ENCODE measurements at regions not wholly inside any gene's neighbourhood (a gene's known extent, or its start where the extent isn't known, plus 50 kb on each side); places are given as distances from the start of the nearest gene placed in this dataset.

GRCh38 chr15:94921936-94922335, 690.6 kb downstream of the MCTP2 start:
- no peak for TF ChIP-seq POLR2A (IDR thresholded peaks at IDR 0.05)
- WGBS, result 51% methylated on average over 6 of the region's 6 CpGs
- no peak overlapping the region for H3K27ac ChIP-seq
- H3K4me1 ChIP-seq, result peaks cover 4% of the 10 kb centered on the region
- H3K27me3 ChIP-seq, result no peaks in the 10 kb centered on the region
- no peak for DNase-seq (ENCODE audit: low spot score in 2 of 2)
- no peak overlapping the region for H3K4me3 ChIP-seq
- no peaks in the 10 kb centered on the region for H3K36me3 ChIP-seq
- no peaks in the 10 kb centered on the region for H3K9me3 ChIP-seq

- H3K27me3 ChIP-seq, result no peaks in the 10 kb centered on the region
- WGBS, result 85% methylated on average over 3 of the region's 3 CpGs
- H3K4me1 ChIP-seq, result peaks cover 4% of the 10 kb centered on the region
- TF ChIP-seq CTCF (IDR thresholded peaks at IDR 0.05), result no peak
- no peak for TF ChIP-seq POLR2AphosphoS5 (IDR thresholded peaks at IDR 0.05)
- no peak for TF ChIP-seq EP300 (IDR thresholded peaks at IDR 0.05)
- no peak for TF ChIP-seq POLR2A (IDR thresholded peaks at IDR 0.05)
- H3K9me3 ChIP-seq, result no peaks in the 10 kb centered on the region
- H3K36me3 ChIP-seq, result no peaks in the 10 kb centered on the region
- no peak overlapping the region for H3K27ac ChIP-seq
- no peak overlapping the region for H3K4me3 ChIP-seq
- no peak for DNase-seq (ENCODE audit: low spot score in 2 of 2)
Observed at GRCh38 chr15:94924057-94924456, 692.7 kb downstream of the MCTP2 start.

- DNase-seq (ENCODE audit: low spot score in 2 of 2), result no peak
- H3K27ac ChIP-seq, result no peak overlapping the region
- H3K27me3 ChIP-seq, result no peaks in the 10 kb centered on the region
- no peak for TF ChIP-seq POLR2AphosphoS5 (IDR thresholded peaks at IDR 0.05)
- no peak for TF ChIP-seq CTCF (IDR thresholded peaks at IDR 0.05)
- no peak for TF ChIP-seq EP300 (IDR thresholded peaks at IDR 0.05)
- no peak for TF ChIP-seq POLR2A (IDR thresholded peaks at IDR 0.05)
- H3K4me3 ChIP-seq, result no peak overlapping the region
- WGBS, result 75% methylated on average over 9 of the region's 9 CpGs
- H3K4me1 ChIP-seq, result peaks cover 4% of the 10 kb centered on the region
- H3K36me3 ChIP-seq, result no peaks in the 10 kb centered on the region
- H3K9me3 ChIP-seq, result no peaks in the 10 kb centered on the region
Observed at GRCh38 chr15:94924971-94925598, 693.7 kb downstream of the MCTP2 start.

- Histone ChIP-seq H3K36me3 (no peaks in the 10 kb centered on the region), H3K9me3 (no peaks in the 10 kb centered on the region), H3K4me3 (no peak overlapping the region), H3K27ac (no peak overlapping the region), H3K4me1 (peaks cover 4% of the 10 kb centered on the region), H3K27me3 (no peaks in the 10 kb centered on the region)
- TF ChIP-seq CTCF (IDR thresholded peaks at IDR 0.05), result no peak
- no peak for TF ChIP-seq POLR2A (IDR thresholded peaks at IDR 0.05)
- TF ChIP-seq POLR2AphosphoS5 (IDR thresholded peaks at IDR 0.05), result no peak
- no peak for TF ChIP-seq EP300 (IDR thresholded peaks at IDR 0.05)
- DNase-seq (ENCODE audit: low spot score in 2 of 2), result no peak
- WGBS, result 74% methylated on average over 3 of the region's 3 CpGs
Observed at GRCh38 chr15:94925680-94926079, 694.3 kb downstream of the MCTP2 start.

- H3K27ac ChIP-seq, result no peak overlapping the region
- TF ChIP-seq POLR2AphosphoS5 (IDR thresholded peaks at IDR 0.05) (no peak), EP300 (IDR thresholded peaks at IDR 0.05) (no peak), POLR2A (IDR thresholded peaks at IDR 0.05) (no peak), CTCF (IDR thresholded peaks at IDR 0.05) (no peak)
- no peaks in the 10 kb centered on the region for H3K27me3 ChIP-seq
- no peak overlapping the region for H3K4me3 ChIP-seq
- H3K36me3 ChIP-seq, result no peaks in the 10 kb centered on the region
- DNase-seq (ENCODE audit: low spot score in 2 of 2), result no peak
- peaks cover 4% of the 10 kb centered on the region for H3K4me1 ChIP-seq
- 67% methylated on average over 3 of the region's 3 CpGs for WGBS
- no peaks in the 10 kb centered on the region for H3K9me3 ChIP-seq
Observed at GRCh38 chr15:94927003-94927402, 695.6 kb downstream of the MCTP2 start.

GRCh38 chr15:94929282-94929681, 697.9 kb downstream of the MCTP2 start:
- H3K27me3 ChIP-seq, result no peaks in the 10 kb centered on the region
- peaks cover 4% of the 10 kb centered on the region for H3K4me1 ChIP-seq
- no peaks in the 10 kb centered on the region for H3K9me3 ChIP-seq
- peak overlapping the region; percentile 34 for H3K27ac ChIP-seq
- DNase-seq (ENCODE audit: low spot score in 2 of 2), result no peak
- WGBS, result 70% methylated on average over 3 of the region's 3 CpGs
- H3K4me3 ChIP-seq, result no peak overlapping the region
- TF ChIP-seq POLR2A (IDR thresholded peaks at IDR 0.05), result no peak
- TF ChIP-seq POLR2AphosphoS5 (IDR thresholded peaks at IDR 0.05), result no peak
- no peak for TF ChIP-seq EP300 (IDR thresholded peaks at IDR 0.05)
- no peak for TF ChIP-seq CTCF (IDR thresholded peaks at IDR 0.05)
- no peaks in the 10 kb centered on the region for H3K36me3 ChIP-seq

All from suprapubic skin (tissue), 4 donors.